ENCODE measurements at regions not wholly inside any gene's neighbourhood (a gene's known extent, or its start where the extent isn't known, plus 50 kb on each side); places are given as distances from the start of the nearest gene placed in this dataset.

GRCh38 chr21:33975548-33976081 lies 60.0 kb upstream of the ATP5PO start:
- Mint-ChIP-seq H3K27ac (0 out of 2 replicates have a peak overlapping the region, but pooled peaks have one; percentile 57), H3K27me3 (ENCODE audit: insufficient read depth, low read depth, poor library complexity) (peaks cover 3% of the 10 kb centered on the region)

More at GRCh38 chr21:33975548-33976081, 60.0 kb upstream of the ATP5PO start:
- Histone ChIP-seq H2AFZ (peak overlapping the region; percentile 32; the same call in 1 of the 2 replicates), H3K27ac (ENCODE audit: low read depth) (no peak overlapping the region), H3F3A (replicated peaks; ENCODE audit: low read depth) (no peaks in the 10 kb centered on the region), H3K36me3 (ENCODE audit: insufficient read depth) (no peaks in the 10 kb centered on the region), H3K4me3 (no peak overlapping the region), H3K4me2 (peak overlapping the region; percentile 41; the same call in 1 of the 2 replicates), H3K9me2 (ENCODE audit: insufficient read depth) (no peaks in the 10 kb centered on the region; the same call in 1 of the 2 replicates), H3K79me2 (replicated peaks; ENCODE audit: insufficient read depth) (no peaks in the 10 kb centered on the region), H4K20me1 (replicated peaks; ENCODE audit: insufficient read depth) (no peaks in the 10 kb centered on the region), H3K27me3 (ENCODE audit: insufficient read depth) (no peaks in the 10 kb centered on the region), H3K4me1 (ENCODE audit: insufficient read depth) (peaks cover 34% of the 10 kb centered on the region)
- Mint-ChIP-seq H3K36me3 (ENCODE audit: low read depth) (no peaks in the 10 kb centered on the region), H3K4me3 (no peak overlapping the region), H3K9me3 (no peaks in the 10 kb centered on the region), H3K4me1 (peaks cover 35% of the 10 kb centered on the region)
- no peak for DNase-seq (ENCODE audit: low spot score)
- ATAC-seq, result no peak
- TF ChIP-seq NANOG (IDR thresholded peaks at IDR 0.05; ENCODE audit: borderline replicate concordance) (no peak), CREB1 (CRISPR knock-in tag; IDR thresholded peaks at IDR 0.05; ENCODE audit: low read depth) (no peak), POLR2AphosphoS5 (IDR thresholded peaks at IDR 0.05; ENCODE audit: low read depth) (no peak), EZH2 (IDR thresholded peaks at IDR 0.05; ENCODE audit: low read depth, unreplicated experiment) (no peak), ZNF331 (CRISPR knock-in tag; IDR thresholded peaks at IDR 0.05; ENCODE audit: low read depth) (no peak), STAT1 (IDR thresholded peaks at IDR 0.05; ENCODE audit: unreplicated experiment) (no peak), CTCF (conservative IDR thresholded peaks at IDR 0.05; ENCODE audit: low read depth in 2 of 2) (no peak), ZNF114 (CRISPR knock-in tag; IDR thresholded peaks at IDR 0.05) (no peak), EZH2phosphoT487 (IDR thresholded peaks at IDR 0.05; ENCODE audit: unreplicated experiment) (no peak), ZNF462 (CRISPR knock-in tag; IDR thresholded peaks at IDR 0.05) (no peak), JUNB (IDR thresholded peaks at IDR 0.05; ENCODE audit: unreplicated experiment) (no peak), REST (IDR thresholded peaks at IDR 0.05; ENCODE audit: unreplicated experiment) (no peak), ETS1 (IDR thresholded peaks at IDR 0.05) (no peak)

Data from GM23338 (cell line).